ENCODE measurements at regions not wholly inside any gene's neighbourhood (a gene's known extent, or its start where the extent isn't known, plus 50 kb on each side); places are given as distances from the start of the nearest gene placed in this dataset.
A peak's percentile ranks its signal among the peaks of the same experiment; 100 is the strongest.

DNA sequence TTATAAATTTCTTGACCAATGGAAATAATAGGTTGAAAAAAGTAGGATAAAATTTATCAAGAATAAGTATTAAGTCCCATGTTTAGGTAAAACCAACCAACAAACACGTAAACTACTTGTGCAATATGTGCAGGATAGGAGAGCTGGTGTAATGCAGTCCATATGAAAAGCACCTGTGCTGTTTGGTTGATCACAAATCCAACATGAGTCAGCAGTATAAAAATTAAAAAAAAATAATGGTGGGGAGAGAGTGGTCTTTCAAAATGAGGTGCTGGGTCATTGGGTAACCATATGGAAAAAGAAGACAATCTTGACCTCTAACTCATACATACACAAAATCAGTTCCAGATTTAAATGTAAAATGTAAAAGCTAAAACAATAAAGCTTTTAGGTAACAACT, 181.8 kb downstream of the HS3ST3B1 start:
- DNase-seq (ENCODE audit: low read depth, low spot score) = no peak

DNA sequence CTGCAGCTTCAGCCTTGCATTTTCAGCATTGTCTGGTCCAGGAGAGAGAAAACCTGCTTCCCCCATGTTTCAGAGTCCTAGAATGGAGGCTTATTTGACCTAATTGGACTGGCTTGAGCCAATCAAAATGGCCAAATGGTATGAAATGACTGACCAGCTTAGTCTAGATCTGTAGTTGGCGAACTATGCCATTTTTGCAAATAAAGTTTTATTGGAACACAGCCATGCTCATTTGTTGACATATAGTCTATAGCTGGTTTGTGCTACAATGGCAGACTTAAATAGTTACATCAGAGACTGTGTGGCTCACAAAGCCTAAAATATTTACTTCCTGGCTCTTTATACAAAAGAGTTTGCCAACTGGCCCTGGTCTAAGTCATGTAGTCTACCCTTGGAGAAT, 180.8 kb downstream of the HS3ST3B1 start:
- DNase-seq (ENCODE audit: low read depth, low spot score) = no peak

DNA sequence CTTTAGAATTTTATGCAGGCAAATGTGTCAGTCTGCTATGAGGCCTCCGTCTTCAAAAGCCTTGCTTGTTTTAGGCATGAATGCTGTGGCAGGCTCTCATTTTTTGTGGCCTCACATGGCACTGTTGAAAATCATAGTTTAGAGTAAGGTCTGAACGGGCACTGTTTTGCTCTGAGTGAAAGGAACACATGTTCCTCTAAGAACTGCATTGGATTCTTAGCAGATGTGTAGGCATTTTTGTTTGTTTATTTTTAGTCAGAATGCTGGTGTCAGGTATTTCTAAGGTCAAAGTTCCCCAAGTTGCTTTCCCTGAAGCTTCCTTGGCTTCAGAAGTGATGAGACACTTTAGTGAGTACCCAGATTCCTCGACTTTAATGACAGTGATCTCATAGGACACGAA, 173.7 kb downstream of the HS3ST3B1 start:
- DNase-seq (ENCODE audit: low read depth, low spot score) = no peak

DNA sequence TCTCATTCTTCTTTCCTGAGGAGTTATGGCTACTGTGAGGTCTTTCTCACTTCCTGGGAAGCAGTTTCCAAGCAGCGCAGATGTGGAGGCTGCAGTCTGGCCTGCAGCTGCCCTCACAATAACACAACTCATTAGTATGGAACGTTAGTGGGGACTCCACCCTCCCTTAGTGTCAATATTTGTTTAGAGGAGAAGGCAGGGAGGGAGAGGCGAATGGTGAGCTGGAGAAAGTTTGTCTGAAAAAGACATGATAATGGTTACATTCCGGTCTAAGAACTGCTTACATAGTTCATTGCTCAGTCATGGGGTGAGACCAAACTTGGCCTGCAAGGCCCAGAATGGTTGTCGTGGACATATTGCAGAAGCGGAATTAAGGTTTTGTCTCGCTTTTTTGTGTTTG, 170.2 kb downstream of the HS3ST3B1 start:
- DNase-seq (ENCODE audit: low read depth, low spot score) = peak; percentile 34

DNA sequence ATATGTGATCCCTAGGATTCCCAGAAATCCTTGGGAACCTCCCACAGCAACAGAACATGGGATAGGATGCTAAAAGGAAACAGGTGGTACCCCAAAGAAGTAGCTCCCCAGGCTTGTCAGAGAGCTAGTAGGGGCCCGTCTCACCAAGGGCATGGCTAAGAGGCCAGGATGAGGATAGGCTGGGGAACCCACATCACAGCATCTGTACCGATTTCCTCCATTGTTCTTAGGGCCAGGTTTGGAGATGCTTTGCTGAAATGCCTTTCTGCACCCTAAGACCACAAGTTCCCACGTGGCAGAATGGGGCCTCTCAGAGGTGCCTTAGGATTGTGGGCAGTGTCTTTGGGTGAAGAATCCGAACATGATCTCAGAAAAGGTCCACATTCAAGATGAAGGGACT, 169.5 kb downstream of the HS3ST3B1 start:
- no peak for DNase-seq (ENCODE audit: low read depth, low spot score)

DNA sequence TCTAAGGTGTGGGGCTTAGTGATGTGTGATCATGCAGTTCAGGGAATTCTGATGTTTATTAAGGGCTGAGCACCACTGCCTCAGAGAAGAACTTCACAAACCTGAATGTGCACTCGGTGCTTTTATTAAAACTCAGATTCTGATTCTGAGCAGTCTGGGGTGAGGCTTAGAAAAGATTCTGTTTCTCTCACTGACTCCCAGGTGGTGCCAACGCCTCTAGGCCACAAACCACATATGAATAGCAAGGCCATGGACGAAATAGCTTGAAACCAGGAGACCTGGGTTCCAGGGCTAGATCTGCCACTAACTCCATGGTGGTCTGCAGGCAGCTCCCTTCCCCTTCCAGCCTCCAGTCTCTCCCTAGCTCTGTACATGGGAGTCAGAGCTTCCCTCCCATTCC, 169.1 kb downstream of the HS3ST3B1 start:
- no peak for DNase-seq (ENCODE audit: low read depth, low spot score)

DNA sequence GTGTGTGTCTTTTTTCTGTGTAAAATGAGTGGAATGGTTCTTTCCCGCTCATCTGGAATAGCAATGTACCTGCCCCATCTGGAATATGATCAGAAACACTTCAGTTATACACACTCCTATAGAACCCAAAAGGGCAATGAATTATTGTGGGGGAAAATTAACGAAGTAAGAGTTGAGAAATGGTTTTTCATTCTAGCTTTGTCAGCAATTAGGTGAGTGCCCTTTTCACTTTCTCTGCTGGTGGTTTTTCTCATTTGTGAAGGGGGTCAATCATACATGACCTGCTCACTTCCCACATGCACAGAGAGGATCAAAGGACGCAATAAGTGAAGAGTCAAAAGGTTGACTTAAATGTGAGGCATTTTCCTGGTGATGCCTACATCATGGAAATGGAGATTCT, 168.0 kb downstream of the HS3ST3B1 start:
- DNase-seq (ENCODE audit: low read depth, low spot score) = no peak

DNA sequence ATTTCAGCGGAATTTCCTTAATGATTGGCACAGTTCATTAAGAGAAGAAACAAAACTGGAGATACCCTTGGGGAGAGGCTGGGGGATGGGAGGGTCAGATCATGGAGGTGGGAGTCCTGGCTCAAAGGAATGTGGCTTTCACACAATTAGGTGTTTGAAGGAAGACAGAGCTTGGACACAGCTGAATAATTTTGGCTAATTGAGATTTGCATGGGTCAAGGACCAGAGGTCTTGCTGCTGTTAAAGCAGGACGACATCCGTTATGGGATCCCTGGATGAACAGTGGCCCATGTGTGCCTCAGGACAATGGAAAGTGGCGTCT, 160.3 kb downstream of the HS3ST3B1 start:
- no peak for DNase-seq (ENCODE audit: low read depth, low spot score)

DNA sequence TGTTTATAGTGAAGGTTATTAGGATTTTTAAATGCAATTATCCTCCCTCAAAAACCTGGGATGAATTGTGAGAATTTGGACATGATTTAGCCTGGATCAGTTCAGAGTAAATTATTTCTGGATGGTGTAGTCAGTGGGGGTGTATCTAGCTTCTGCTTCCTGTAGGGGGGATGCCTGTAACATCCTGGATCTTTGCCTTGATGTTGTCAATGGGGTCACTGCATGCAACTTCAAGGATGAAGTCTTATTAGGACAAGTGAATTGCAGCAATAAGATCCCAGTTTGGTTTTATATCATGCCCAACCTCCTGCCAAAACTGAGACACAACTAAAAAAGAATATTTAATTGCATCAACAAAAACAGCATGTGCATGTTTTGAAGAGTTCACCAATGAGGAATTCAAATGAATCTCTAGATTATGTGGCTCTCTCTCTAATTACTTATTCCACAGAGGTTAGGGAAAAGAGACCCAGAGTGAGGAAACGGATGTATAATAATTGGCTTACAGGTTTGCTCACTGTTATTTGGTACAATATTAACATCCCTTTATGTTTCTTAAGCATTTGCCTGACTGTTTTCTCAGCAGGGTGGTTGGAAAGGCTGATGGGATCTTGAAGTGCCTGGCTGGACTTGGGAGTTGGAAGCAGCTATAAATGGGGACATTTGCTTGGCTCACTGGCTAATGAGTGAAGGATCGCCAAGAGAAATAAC, 159.8 kb downstream of the HS3ST3B1 start:
- DNase-seq (ENCODE audit: low read depth, low spot score) = no peak

DNA sequence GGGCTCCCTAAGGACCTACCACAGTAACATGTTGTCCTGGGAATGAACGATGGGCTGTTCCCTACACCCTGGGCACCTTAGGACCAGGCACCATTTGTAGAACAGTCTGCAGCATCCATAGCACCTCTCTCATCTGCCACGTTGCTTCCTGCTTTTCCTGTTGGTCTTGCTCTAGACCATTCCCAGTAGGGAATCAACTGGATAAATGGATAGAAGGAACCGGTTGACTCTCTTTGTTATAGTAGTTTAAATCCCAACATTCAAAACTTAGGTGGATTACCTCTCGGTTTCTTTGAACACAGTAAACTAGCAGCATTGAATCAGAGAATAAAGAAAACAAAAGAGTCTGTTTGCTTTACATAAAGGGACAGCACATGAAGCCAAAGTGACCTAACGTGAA, 159.1 kb downstream of the HS3ST3B1 start:
- DNase-seq (ENCODE audit: low read depth, low spot score) = no peak

DNA sequence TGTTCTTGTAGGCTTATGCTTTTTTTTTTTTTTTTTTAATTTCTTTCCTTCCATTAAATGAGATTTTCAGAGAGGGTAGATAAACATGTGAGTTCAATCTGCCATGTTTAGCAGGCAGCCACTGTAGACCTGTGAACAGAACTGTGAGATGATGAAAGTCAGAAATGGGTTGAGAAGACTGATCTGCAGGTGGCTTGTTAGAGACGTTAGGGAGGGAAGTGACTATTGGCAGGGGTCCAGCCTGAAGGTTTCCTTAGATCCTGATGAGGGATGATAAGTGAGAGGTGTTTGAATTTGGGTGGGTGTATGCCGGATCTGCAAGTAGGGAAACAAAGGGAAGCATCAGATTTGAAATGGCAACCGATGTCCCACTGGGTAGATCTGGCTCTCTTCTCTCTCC, 157.8 kb downstream of the HS3ST3B1 start:
- no peak for DNase-seq (ENCODE audit: low read depth, low spot score)

DNA sequence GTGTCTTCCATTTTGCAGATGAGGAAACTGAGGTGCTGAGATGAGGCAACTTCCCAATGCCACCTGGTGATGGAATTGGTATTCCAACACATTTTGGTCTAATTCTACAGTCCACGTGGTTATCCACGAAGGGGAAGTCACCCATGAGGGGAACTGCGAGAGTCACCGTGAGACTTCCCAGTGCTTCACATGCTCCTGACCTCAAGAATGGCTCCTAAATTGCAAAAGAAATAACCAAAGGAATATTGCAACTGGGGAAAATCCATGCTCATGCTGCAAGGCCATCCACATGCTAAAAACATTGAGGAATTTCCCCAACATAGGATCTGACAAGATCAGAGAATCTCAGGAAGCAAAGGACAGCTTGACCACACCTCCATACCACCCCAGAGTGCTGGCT, 153.9 kb downstream of the HS3ST3B1 start:
- no peak for DNase-seq (ENCODE audit: low read depth, low spot score)

DNA sequence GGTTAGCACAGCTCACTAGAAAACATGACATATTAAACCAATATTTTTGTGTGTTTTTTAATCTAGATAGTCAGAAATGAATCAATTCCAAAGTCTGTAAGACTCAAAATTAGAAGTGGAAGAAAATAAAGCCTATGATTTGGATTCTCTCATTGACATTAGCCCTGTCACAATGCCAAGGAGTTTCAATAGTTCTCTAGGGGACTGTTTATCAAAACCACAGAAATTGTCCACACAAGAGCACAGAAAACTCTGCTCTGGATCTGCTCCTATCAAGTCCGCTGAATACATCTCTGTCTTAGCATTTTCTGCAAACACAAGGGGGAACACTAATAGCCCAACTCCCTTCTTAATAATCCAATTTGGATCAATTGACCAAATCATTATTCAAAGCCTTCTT, 152.0 kb downstream of the HS3ST3B1 start:
- DNase-seq (ENCODE audit: low read depth, low spot score) = no peak

DNA sequence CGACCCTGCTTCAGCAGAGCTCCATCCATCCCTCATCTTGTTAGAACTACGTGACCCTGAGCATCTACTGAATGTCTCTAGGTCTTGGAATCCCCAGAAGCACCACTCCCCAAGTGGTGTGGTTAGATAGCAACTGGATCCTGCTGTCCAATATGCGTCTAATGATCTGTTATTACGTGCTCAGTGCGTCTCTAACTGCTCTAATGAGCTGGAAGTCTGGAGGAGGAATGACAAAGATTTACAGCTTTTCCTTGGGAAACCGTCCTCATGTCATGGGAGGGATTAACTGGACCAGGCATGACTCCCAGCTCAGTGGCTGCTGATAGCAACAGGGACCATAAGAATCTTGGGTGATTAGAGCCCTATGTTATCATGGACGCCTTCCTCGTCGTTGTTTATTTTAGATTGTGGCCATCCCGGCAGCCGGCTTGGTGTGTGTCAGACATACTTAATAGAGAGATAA, 150.9 kb downstream of the HS3ST3B1 start:
- no peak for DNase-seq (ENCODE audit: low read depth, low spot score)

DNA sequence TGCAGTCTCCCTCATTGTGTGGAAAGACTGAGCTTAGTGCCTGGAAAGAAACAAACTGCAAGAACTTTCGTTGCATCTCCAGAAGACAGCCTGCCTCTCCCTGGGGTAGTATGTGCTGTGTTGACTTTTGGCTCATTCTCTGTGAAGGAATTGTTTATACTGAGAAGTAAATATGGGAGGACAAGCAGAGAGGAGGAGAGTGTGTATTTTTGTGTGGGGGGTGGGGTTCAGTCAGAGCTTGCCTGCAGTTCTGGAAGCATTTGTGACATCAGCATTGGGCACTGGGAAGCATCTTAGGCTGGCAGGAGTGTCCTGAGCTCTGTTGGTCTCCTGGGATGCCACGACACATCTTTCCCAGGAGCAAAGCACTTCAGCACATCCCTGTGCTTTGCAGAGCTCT, 147.9 kb downstream of the HS3ST3B1 start:
- no peak for DNase-seq (ENCODE audit: low read depth, low spot score)

DNA sequence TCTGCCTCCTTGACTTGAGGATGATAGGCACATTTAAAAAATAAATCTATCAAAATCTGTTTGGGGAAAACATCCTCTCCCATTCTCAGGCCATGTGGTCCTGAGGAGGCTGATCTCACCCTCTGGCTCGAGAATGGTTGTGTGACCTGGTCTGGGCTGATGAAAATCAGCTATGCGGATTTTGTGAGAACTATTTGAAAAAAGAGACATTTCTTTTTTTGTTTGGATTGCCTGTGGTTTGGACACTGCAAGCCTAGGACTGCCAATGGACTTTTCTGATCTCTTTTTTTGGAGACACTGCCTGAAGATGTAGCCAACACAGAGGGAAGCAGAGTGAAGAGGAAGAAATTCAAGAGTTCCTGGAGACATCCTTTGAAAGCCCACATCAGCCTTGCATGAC, 145.9 kb downstream of the HS3ST3B1 start:
- DNase-seq (ENCODE audit: low read depth, low spot score) = no peak

DNA sequence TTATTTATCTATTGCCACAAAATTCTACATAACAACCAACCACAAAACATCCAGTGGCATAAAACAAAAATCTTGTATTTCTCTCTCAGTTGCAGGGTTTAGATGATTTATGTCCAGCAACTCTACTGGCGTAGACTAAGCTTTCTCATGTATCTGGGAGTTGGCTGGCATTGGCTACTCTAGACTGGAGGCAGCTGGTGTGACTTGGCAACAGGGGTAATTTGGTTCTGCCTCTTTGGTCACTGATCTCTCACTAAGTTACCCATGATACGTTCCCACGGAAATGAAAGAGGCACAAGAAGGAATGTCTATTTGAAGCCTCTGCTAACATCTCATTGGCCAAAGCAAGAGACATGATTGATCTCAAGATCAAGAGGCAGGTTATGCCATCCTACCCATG, 144.0 kb downstream of the HS3ST3B1 start:
- no peak for DNase-seq (ENCODE audit: low read depth, low spot score)

DNA sequence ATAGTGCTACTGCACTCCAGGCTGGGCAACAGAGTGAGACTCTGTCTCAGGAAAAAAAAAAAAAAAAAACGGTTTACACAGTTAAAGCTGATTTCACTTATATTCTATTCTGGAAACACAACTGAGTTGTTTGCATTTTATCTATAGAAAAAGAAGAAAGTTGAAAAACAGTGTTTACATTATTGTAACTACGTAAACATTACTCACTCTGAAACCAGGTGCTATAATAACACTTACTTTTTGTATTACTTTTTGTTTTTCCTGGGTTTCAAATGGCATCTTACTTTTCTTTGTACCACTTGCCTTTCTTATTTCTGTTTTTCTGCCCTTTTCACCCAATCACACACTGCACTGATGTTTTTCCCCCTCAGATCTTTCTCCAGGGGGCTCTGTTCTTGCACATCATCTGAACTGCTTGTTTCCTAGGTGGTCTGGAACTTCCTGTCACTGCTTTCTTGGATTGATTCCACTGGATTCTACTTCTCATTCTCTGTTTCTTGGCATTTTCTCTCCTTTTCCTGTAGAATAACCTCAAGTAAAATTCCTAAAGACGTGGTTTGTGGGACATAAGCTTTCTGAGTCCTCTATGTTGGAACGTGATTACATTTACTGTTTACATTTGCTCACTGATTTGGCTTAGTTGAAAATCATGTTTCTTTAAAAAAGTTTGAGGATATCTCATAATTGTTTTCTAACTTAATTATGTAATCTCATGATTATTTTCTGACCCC, 142.1 kb downstream of the HS3ST3B1 start:
- DNase-seq (ENCODE audit: low read depth, low spot score) = peak; percentile 40

DNA sequence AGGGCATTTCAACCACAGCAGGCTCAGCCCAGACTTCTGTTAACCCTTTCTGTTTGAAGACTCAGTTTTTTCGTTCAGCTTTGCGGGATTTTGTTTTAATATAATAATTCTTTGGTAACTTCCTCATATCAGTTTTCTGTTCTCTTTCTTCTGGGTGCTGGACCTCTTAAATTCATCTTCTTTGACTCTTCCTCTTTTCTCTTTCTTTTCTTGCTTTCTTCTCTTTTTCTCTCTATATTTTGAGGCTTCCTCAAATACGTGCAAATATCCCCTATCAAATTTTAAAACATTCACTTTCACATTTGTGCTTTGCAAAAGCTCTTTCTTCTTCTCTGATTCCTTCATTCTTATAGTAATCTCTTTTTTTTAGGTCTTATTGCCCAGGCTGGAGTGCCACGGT, 136.3 kb downstream of the HS3ST3B1 start:
- DNase-seq (ENCODE audit: low read depth, low spot score) = no peak

DNA sequence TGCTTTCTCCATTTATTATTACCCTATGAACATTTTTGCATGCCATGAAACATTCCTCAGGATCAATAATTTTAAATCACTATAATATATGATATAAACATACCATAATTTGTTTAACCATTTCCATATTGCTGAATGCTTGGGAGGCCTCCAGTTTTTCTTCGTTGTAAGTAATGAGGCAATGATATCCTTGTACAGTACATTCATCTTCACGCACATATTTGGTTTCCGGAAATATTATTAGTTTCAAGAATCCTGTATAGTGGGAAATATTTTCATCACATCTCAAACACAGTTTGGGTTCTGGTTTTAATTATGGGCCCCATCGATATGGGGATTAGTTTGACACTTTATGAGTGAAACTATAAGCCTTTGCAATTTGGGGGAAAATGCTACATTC, 135.4 kb downstream of the HS3ST3B1 start:
- DNase-seq (ENCODE audit: low read depth, low spot score) = no peak

DNA sequence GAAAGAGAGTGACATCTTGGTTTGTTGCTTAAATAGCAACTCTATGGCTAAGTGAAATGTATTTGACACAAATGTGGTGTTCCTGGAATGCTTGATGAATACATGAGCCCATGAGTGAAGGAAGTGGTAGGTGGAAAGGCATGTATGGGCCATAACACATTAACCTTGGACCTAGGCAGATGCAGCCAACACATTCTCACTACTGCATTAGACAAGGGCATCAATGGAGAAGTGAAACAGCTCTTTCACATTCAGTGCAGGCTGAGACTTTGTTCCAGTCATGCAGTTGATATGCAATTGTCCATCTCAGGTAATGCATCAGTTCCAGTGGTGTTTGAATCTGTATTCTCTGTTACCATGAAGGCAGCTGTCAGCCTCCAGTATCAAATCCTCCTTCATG, 133.6 kb downstream of the HS3ST3B1 start:
- no peak for DNase-seq (ENCODE audit: low read depth, low spot score)

DNA sequence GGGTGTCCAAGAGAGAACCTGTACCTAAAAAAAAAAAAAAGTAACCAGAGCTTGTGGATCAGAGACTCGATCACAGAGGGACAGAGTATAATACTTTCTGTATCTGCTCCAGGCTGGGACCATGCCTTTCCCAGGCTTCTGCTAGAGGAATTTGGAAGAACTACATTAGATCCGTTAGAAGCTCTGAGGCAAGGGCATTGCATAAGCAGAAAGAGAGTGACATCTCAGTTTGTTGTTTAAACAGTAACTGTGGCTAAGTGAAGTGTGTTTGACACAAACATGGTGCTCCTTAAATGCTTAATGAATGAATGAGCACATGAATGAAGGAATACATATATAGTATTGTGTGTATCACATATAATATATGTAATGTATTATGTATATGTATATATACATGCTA, 131.2 kb downstream of the HS3ST3B1 start:
- DNase-seq (ENCODE audit: low read depth, low spot score) = no peak

DNA sequence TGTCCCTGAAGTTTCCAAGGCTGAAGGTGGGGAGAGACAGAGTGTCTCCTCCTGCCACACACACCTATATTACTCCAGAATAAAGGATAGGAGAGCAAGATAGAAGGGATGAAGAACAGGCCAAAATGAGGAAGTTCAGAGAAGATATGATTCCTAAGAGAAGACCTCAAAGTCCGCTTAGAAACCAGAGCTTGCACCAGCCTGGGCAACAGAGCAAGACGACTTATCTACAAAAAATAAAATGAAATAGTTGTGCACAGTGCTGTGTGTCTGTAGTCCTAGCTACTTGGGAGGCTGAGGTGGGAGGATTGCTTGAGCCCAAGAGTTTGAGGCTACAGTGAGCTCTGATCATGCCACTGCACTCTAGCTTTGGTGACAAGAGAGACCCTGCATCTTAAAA, 128.2 kb downstream of the HS3ST3B1 start:
- no peak for DNase-seq (ENCODE audit: low read depth, low spot score)

DNA sequence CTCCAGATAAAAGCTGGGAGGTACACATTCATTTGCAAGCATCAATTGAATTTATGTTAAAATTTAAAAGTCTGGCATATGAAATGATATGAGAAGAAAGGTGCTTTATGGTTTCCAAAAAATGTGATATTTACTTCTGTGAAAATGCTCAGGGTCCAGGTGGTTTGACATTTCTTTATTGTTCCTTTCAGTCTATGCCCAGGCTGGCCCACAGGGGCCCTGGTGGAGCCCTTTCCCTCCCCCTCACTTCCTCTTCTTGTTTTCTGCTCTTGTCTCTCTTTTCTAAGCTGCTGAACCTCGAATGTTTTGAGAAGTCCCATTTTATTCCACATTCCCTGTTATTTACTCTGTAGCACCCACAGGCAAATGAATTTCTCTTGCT, 127.8 kb downstream of the HS3ST3B1 start:
- no peak for DNase-seq (ENCODE audit: low read depth, low spot score)
